ENCODE measurements at regions not wholly inside any gene's neighbourhood (a gene's known extent, or its start where the extent isn't known, plus 50 kb on each side); places are given as distances from the start of the nearest gene placed in this dataset.

GRCh38 chr11:109193880-109194279 lies 228.1 kb upstream of the C11orf87 start:
- Mint-ChIP-seq H3K36me3 (no peaks in the 10 kb centered on the region), H3K9me3 (ENCODE audit: low read depth) (peaks cover 6% of the 10 kb centered on the region), H3K27ac (no peak overlapping the region), H3K4me1 (no peaks in the 10 kb centered on the region), H3K4me3 (no peak overlapping the region), H3K27me3 (no peaks in the 10 kb centered on the region)
- CTCF ChIA-PET, result no interaction called here
- no peak for DNase-seq
- no peak for ATAC-seq

GRCh38 chr11:109196016-109196415 lies 226.0 kb upstream of the C11orf87 start:
- no peak overlapping the region for H3K4me3 Mint-ChIP-seq
- peaks cover 7% of the 10 kb centered on the region for H3K9me3 Mint-ChIP-seq (ENCODE audit: low read depth)
- H3K27me3 Mint-ChIP-seq, result no peaks in the 10 kb centered on the region
- CTCF ChIA-PET, result no interaction called here
- ATAC-seq, result no peak
- H3K36me3 Mint-ChIP-seq, result no peaks in the 10 kb centered on the region
- no peak overlapping the region for H3K27ac Mint-ChIP-seq
- no peaks in the 10 kb centered on the region for H3K4me1 Mint-ChIP-seq
- DNase-seq, result no peak

GRCh38 chr11:109197656-109198055 lies 224.3 kb upstream of the C11orf87 start:
- Mint-ChIP-seq H3K27me3 (no peaks in the 10 kb centered on the region), H3K27ac (no peak overlapping the region), H3K36me3 (no peaks in the 10 kb centered on the region), H3K4me1 (no peaks in the 10 kb centered on the region), H3K4me3 (no peak overlapping the region), H3K9me3 (ENCODE audit: low read depth) (peaks cover 3% of the 10 kb centered on the region)
- ATAC-seq (no peak), DNase-seq (no peak)
- CTCF ChIA-PET, result no interaction called here

- Mint-ChIP-seq H3K4me1 (no peaks in the 10 kb centered on the region), H3K36me3 (no peaks in the 10 kb centered on the region), H3K4me3 (no peak overlapping the region), H3K27ac (no peak overlapping the region), H3K27me3 (no peaks in the 10 kb centered on the region), H3K9me3 (ENCODE audit: low read depth) (peaks cover 3% of the 10 kb centered on the region)
- ATAC-seq, result no peak
- no peak for DNase-seq
- CTCF ChIA-PET, result no interaction called here
Measured at GRCh38 chr11:109203176-109203575, 218.8 kb upstream of the C11orf87 start.

GRCh38 chr11:109205312-109205711 lies 216.7 kb upstream of the C11orf87 start:
- Mint-ChIP-seq H3K4me1 (no peaks in the 10 kb centered on the region), H3K4me3 (no peak overlapping the region), H3K27ac (no peak overlapping the region), H3K27me3 (no peaks in the 10 kb centered on the region), H3K36me3 (no peaks in the 10 kb centered on the region), H3K9me3 (ENCODE audit: low read depth) (peaks cover 3% of the 10 kb centered on the region)
- no peak for DNase-seq
- CTCF ChIA-PET, result no interaction called here
- no peak for ATAC-seq

- H3K36me3 Mint-ChIP-seq, result no peaks in the 10 kb centered on the region
- no peak overlapping the region for H3K27ac Mint-ChIP-seq
- H3K27me3 Mint-ChIP-seq, result no peaks in the 10 kb centered on the region
- no peak for ATAC-seq
- no peaks in the 10 kb centered on the region for H3K4me1 Mint-ChIP-seq
- CTCF ChIA-PET, result no interaction called here
- no peaks in the 10 kb centered on the region for H3K9me3 Mint-ChIP-seq (ENCODE audit: low read depth)
- no peak for DNase-seq
- H3K4me3 Mint-ChIP-seq, result no peak overlapping the region
Measured at GRCh38 chr11:109208121-109208520, 213.9 kb upstream of the C11orf87 start.

GRCh38 chr11:109209572-109209971 lies 212.4 kb upstream of the C11orf87 start:
- no peak overlapping the region for H3K27ac Mint-ChIP-seq
- CTCF ChIA-PET, result no interaction called here
- DNase-seq (no peak), ATAC-seq (no peak)
- H3K27me3 Mint-ChIP-seq, result no peaks in the 10 kb centered on the region
- no peaks in the 10 kb centered on the region for H3K4me1 Mint-ChIP-seq
- H3K4me3 Mint-ChIP-seq, result no peak overlapping the region
- H3K9me3 Mint-ChIP-seq (ENCODE audit: low read depth), result no peaks in the 10 kb centered on the region
- no peaks in the 10 kb centered on the region for H3K36me3 Mint-ChIP-seq

- Mint-ChIP-seq H3K9me3 (ENCODE audit: low read depth) (peaks cover 3% of the 10 kb centered on the region), H3K4me1 (no peaks in the 10 kb centered on the region), H3K4me3 (no peak overlapping the region), H3K36me3 (no peaks in the 10 kb centered on the region), H3K27me3 (no peaks in the 10 kb centered on the region), H3K27ac (no peak overlapping the region)
- DNase-seq, result no peak
- no peak for ATAC-seq
- CTCF ChIA-PET, result no interaction called here
Measured at GRCh38 chr11:109221190-109221589, 200.8 kb upstream of the C11orf87 start.

- no peaks in the 10 kb centered on the region for H3K9me3 Mint-ChIP-seq (ENCODE audit: low read depth)
- DNase-seq (no peak), ATAC-seq (no peak)
- H3K36me3 Mint-ChIP-seq, result no peaks in the 10 kb centered on the region
- H3K27me3 Mint-ChIP-seq, result no peaks in the 10 kb centered on the region
- no peaks in the 10 kb centered on the region for H3K4me1 Mint-ChIP-seq
- H3K27ac Mint-ChIP-seq, result no peak overlapping the region
- H3K4me3 Mint-ChIP-seq, result no peak overlapping the region
- CTCF ChIA-PET, result no interaction called here
Measured at GRCh38 chr11:109222761-109223160, 199.2 kb upstream of the C11orf87 start.

- Mint-ChIP-seq H3K27ac (no peak overlapping the region), H3K4me3 (no peak overlapping the region), H3K27me3 (no peaks in the 10 kb centered on the region), H3K36me3 (no peaks in the 10 kb centered on the region), H3K9me3 (ENCODE audit: low read depth) (no peaks in the 10 kb centered on the region), H3K4me1 (no peaks in the 10 kb centered on the region)
- DNase-seq, result no peak
- ATAC-seq, result no peak
- CTCF ChIA-PET, result no interaction called here
Measured at GRCh38 chr11:109223451-109223850, 198.5 kb upstream of the C11orf87 start.

- Mint-ChIP-seq H3K27ac (no peak overlapping the region), H3K4me1 (no peaks in the 10 kb centered on the region), H3K27me3 (no peaks in the 10 kb centered on the region), H3K9me3 (ENCODE audit: low read depth) (no peaks in the 10 kb centered on the region), H3K36me3 (no peaks in the 10 kb centered on the region), H3K4me3 (no peak overlapping the region)
- ATAC-seq, result no peak
- CTCF ChIA-PET, result no interaction called here
- no peak for DNase-seq
Measured at GRCh38 chr11:109229682-109230081, 192.3 kb upstream of the C11orf87 start.

- CTCF ChIA-PET, result no interaction called here
- H3K36me3 Mint-ChIP-seq, result no peaks in the 10 kb centered on the region
- no peak overlapping the region for H3K27ac Mint-ChIP-seq
- DNase-seq (no peak), ATAC-seq (no peak)
- H3K27me3 Mint-ChIP-seq, result no peaks in the 10 kb centered on the region
- no peaks in the 10 kb centered on the region for H3K9me3 Mint-ChIP-seq (ENCODE audit: low read depth)
- no peaks in the 10 kb centered on the region for H3K4me1 Mint-ChIP-seq
- H3K4me3 Mint-ChIP-seq, result no peak overlapping the region
Measured at GRCh38 chr11:109236188-109236587, 185.8 kb upstream of the C11orf87 start.

GRCh38 chr11:109236696-109237095 lies 185.3 kb upstream of the C11orf87 start:
- Mint-ChIP-seq H3K27ac (no peak overlapping the region), H3K4me3 (no peak overlapping the region), H3K9me3 (ENCODE audit: low read depth) (no peaks in the 10 kb centered on the region), H3K27me3 (no peaks in the 10 kb centered on the region), H3K4me1 (no peaks in the 10 kb centered on the region), H3K36me3 (no peaks in the 10 kb centered on the region)
- ATAC-seq (no peak), DNase-seq (no peak)
- CTCF ChIA-PET, result no interaction called here

GRCh38 chr11:109237636-109238035 lies 184.4 kb upstream of the C11orf87 start:
- CTCF ChIA-PET, result no interaction called here
- DNase-seq (no peak), ATAC-seq (no peak)
- H3K36me3 Mint-ChIP-seq, result no peaks in the 10 kb centered on the region
- no peaks in the 10 kb centered on the region for H3K9me3 Mint-ChIP-seq (ENCODE audit: low read depth)
- H3K4me1 Mint-ChIP-seq, result no peaks in the 10 kb centered on the region
- H3K4me3 Mint-ChIP-seq, result no peak overlapping the region
- no peak overlapping the region for H3K27ac Mint-ChIP-seq
- H3K27me3 Mint-ChIP-seq, result no peaks in the 10 kb centered on the region

- CTCF ChIA-PET, result no interaction called here
- H3K27me3 Mint-ChIP-seq, result no peaks in the 10 kb centered on the region
- ATAC-seq, result no peak
- H3K27ac Mint-ChIP-seq, result no peak overlapping the region
- H3K4me3 Mint-ChIP-seq, result no peak overlapping the region
- H3K9me3 Mint-ChIP-seq (ENCODE audit: low read depth), result peaks cover 2% of the 10 kb centered on the region
- no peaks in the 10 kb centered on the region for H3K4me1 Mint-ChIP-seq
- H3K36me3 Mint-ChIP-seq, result no peaks in the 10 kb centered on the region
- no peak for DNase-seq
Measured at GRCh38 chr11:109241988-109242536, 179.9 kb upstream of the C11orf87 start.
